HG03159 (cell line): ENCODE measurements at regions not wholly inside any gene's neighbourhood (a gene's known extent, or its start where the extent isn't known, plus 50 kb on each side); places are given as distances from the start of the nearest gene placed in this dataset.

Experiments
- ATAC-seq: cut with Tn5 transposase; IDR thresholded peaks from one replicate; pipeline ENCODE4 v1.9.1; 2021; ENCODE audit warnings: mild to moderate bottlenecking, moderate library complexity; ENCODE audit not compliant: unreplicated experiment

- ATAC-seq = no peak
Observed at GRCh38 chr4:10207116-10207515, 90.5 kb upstream of the WDR1 start.

DNA sequence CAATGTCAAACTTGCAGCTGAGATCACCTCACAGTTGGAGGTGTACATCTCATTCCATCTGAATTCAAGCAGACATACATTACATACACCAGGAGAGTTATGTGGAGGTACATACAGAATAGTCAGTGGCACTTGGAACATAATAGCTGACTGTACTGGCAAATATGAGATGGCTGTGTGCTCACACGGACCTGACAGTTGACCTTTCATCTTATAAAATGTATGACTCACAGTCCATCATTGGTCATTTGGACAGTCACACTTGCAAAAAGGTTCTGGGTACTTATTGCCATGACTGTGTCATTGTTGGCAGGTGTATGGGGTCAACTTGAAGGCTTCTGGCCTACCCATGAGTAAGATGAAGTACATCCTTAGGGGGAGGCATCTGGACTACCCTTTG, 88.6 kb upstream of the WDR1 start:
- ATAC-seq = no peak

GRCh38 chr4:10204401-10205058, 87.9 kb upstream of the WDR1 start:
- no peak for ATAC-seq

DNA sequence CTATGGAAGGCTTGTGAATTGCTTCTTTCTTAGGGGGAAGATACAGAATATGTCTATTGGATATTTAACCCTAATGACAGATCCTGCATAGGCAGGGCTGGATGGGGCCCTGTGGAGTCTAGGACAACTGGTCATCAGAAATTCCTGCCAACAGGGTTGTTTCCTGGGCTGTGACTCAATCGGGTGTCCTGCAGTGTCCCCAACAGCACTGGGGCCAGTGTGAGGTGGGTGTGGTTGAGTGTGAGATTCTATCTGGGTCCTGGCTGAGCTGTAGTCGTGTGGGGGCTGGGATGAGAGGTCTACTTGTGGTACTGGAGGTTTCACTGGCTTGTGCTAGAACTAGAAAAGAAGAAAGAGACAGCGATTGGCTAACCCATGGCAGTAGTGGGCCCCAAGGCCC, 87.3 kb upstream of the WDR1 start:
- ATAC-seq = no peak

GRCh38 chr4:10201381-10202223, 85.0 kb upstream of the WDR1 start:
- no peak for ATAC-seq

- no peak for ATAC-seq
Observed at GRCh38 chr4:10200869-10201268, 84.3 kb upstream of the WDR1 start.

- ATAC-seq = no peak
Observed at GRCh38 chr4:10198365-10198764, 81.8 kb upstream of the WDR1 start.

- ATAC-seq = no peak
Observed at GRCh38 chr4:10197952-10198351, 81.4 kb upstream of the WDR1 start.

DNA sequence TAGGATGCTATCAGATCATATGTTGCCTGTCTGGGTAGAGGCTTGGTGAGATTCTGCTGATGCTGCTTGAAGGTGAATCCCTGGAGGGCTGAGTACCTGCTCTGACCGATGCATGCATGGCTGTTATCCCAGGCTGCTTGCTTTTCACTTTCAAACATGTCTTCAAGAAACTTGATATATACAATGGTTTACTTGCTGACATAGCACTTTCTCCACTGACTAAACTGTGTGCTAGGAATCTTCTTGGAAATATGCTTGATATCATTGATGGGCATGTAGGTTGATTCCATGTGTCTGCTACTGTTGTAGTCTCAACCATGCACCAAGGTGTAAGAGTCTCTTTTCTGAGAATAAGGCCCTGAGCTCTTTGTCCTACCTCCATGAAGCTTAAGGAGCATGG, 79.6 kb upstream of the WDR1 start:
- ATAC-seq = no peak

DNA sequence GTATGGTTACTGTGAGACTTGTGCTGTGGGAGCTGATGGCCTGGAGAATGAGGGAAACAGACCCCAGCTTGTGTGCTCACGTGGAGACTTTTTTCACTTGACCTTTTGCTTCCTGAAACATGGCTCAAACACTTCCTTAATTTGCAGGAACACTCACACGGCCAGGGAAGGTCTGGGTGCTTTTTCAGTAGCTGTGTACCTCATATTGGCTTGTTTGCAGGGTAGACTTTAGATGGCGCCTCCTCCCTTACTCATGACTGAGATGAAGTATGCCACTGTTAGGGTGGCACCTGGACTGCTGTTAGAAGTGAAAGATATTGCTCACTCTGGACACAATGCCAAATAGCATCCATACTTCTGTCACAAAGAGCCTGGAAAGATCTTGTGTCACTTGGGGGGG, 75.7 kb upstream of the WDR1 start:
- ATAC-seq = no peak

DNA sequence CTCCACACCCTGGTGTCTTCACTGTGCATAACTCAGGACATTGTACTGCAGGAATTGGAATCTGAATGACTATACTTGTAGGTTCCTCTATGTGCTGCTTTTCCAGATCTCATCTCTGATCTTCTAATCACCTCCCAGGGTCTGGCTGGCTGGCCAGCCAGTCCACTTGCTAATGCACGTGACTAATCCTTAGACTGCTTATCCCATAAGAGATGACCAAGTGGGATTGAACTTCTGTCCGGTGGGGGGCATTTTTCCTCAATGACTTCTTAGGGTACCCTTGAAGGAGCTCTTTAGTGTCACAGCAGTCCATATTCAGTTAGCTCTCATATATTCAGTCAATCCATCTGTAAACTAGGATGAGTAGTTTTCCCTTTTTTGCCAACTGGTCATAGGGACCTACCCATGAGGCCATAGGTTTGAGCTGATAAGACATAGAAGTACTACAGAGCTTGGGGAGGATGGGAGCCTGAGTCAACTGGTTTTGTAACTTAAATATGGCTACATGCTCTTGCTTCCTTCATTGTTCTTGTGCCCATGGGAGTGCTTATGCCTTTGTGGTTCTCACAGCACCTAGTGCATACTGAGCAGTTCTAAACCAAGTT, 71.9 kb upstream of the WDR1 start:
- ATAC-seq = no peak

- ATAC-seq = no peak
Observed at GRCh38 chr4:10186228-10187214, 69.9 kb upstream of the WDR1 start.

DNA sequence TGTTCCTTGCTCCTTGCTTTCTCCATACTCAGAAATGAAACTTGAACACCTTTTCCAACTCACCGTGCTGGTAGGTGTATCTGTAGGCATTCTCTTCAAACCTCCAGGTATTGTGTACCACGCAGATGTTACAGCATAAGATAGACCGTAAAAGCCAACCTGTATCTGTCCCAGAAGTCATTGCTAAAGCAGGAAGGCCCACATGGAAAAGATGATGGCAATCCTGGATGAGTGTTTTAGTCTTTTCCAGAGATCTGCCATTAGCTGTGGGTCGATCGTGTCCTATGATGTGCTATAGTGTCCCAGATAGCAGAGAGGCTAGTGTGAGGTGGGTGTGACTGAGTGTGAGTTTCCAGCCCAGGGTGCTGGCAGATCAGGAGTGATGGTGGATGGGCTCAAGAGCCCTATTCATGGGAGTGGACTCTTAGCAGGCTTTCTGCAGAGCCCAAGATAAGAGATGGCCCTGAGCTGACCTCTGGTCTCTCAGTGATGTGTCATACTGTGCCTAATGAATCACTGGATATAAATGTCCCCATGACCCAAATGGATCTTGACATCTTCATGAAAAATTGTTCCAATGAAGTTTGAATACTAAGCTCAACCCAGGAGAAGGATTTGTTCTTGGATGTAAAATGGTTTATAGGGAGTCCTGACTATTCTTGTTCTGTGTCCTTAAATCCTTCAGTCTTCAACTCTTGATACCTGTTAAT, 69.1 kb upstream of the WDR1 start:
- no peak for ATAC-seq

DNA sequence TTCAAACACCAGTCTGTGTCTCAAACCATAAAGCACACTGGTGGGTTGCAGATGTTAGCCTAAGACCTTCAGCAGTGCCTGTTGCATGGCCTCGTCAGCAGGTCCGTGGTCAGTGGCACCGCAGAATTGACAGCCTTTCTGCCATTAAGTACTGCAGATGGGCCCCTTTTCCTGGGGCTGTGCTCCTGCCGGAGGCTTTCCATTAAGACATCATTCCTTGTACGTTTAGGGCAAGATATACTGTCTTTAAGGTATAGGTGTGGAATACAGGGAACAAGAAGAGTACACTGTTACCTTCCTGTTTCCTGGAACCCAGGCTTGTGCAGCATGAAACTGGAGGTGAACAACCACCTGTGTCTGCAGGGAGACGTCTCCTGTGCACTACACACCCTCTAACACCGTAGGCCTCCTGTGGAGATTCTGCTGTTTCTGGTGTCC, 67.9 kb upstream of the WDR1 start:
- no peak for ATAC-seq

- no peak for ATAC-seq
Observed at GRCh38 chr4:10184041-10184440, 67.4 kb upstream of the WDR1 start.

- ATAC-seq = no peak
Observed at GRCh38 chr4:10183462-10183861, 66.9 kb upstream of the WDR1 start.

- ATAC-seq = no peak
Observed at GRCh38 chr4:10182446-10183424, 66.1 kb upstream of the WDR1 start.

DNA sequence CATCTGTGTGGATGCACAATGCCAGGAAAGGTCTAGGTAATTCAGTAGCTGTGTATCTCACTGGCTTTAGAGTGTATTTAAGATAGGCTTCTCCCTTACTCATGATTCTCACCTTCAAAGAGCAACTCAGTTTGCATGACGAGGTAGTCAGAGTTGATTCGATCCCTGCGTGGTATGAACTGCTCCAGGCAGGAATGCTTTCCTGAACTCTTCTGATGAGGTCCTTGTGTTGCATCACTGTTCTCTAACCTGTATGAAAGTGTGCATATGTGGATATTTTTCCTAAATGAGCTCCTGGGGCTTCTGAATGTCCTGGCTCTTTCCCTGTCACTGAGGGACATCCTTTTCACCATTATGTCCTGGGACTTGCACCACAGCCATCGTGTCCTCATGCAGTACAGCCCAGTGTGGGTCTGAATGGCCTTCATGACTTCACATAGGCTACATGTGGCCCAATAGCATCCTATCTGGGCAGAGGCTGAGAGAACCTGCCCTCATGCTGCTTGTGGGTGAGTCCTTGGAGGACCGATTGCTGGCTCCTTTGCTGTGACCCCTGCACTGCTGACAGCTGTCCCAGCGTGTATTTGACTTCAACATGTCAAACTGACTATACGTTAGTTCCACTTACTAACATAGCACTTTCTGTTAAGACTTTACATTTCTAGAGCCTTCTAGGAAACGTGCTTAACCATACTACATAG, 65.3 kb upstream of the WDR1 start:
- ATAC-seq = no peak
